ENCODE measurements at regions not wholly inside any gene's neighbourhood (a gene's known extent, or its start where the extent isn't known, plus 50 kb on each side); places are given as distances from the start of the nearest gene placed in this dataset.

DNA sequence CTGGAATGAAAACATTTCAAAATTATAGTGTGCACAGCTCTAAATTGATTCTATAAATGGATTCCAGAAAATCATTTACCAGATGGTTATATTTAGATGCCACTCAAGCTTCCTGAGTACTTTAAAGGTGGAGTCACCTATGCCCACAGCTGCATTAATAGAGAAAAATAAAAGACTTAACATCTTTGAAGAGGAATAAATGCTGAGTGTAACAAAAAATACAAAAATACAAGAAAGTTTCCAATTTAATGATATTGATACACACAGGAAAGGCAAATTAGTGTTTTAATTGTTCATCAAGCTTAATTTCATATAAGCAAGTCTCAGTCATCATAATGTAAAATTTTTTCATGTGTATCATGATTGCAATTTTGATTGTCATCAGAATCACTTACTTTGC, 89.5 kb upstream of the MANEA start:
- TF ChIP-seq POLR2AphosphoS5 (IDR thresholded peaks at IDR 0.05) (no peak), POLR2A (IDR thresholded peaks at IDR 0.05) (no peak), EP300 (IDR thresholded peaks at IDR 0.05) (no peak)
- TF ChIP-seq, protein P1, sequence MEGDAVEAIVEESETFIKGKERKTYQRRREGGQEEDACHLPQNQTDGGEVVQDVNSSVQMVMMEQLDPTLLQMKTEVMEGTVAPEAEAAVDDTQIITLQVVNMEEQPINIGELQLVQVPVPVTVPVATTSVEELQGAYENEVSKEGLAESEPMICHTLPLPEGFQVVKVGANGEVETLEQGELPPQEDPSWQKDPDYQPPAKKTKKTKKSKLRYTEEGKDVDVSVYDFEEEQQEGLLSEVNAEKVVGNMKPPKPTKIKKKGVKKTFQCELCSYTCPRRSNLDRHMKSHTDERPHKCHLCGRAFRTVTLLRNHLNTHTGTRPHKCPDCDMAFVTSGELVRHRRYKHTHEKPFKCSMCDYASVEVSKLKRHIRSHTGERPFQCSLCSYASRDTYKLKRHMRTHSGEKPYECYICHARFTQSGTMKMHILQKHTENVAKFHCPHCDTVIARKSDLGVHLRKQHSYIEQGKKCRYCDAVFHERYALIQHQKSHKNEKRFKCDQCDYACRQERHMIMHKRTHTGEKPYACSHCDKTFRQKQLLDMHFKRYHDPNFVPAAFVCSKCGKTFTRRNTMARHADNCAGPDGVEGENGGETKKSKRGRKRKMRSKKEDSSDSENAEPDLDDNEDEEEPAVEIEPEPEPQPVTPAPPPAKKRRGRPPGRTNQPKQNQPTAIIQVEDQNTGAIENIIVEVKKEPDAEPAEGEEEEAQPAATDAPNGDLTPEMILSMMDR (IDR thresholded peaks at IDR 0.05): no peak
- Histone ChIP-seq H3K36me3 (no peaks in the 10 kb centered on the region), H3K4me3 (no peak overlapping the region), H3K27ac (no peak overlapping the region), H3K27me3 (no peaks in the 10 kb centered on the region), H3K4me1 (no peaks in the 10 kb centered on the region), H3K9me3 (no peaks in the 10 kb centered on the region)
- no peak for DNase-seq (ENCODE audit: low spot score in 2 of 2)

DNA sequence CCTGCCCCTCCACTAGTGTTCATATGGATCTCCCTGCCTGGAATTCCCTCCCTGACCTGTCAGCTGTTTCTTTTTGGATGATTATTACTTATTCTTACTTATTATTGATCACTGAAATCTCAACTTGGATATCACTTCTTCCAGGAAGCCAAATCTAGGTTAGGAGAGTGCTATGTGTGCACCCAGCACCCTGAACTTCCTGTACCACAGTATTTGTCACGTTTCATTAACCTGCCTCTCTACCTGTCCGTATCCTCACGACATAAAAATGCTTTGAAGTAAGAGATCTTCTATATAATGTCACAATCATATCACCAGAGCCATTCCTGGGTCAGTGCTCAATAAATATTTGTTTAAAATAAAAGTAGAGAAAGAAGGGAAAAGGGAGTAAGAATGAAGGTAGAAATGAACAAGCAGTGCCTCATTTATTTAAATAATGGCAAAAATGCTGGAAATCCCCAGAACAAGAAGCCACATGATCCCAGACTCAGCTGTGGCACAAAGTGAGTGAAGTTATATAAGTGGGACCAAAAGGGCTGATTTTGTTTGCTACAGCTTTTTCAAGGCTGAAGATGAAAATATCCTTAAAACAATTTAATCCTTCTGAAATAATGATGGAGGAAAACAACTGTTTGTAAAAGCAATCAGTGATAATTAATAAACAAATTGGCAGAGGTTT, 88.0 kb upstream of the MANEA start:
- TF ChIP-seq POLR2AphosphoS5 (IDR thresholded peaks at IDR 0.05): no peak
- TF ChIP-seq POLR2A (IDR thresholded peaks at IDR 0.05): no peak
- TF ChIP-seq, protein P1 (IDR thresholded peaks at IDR 0.05): no peak
- no peak for TF ChIP-seq EP300 (IDR thresholded peaks at IDR 0.05)
- Histone ChIP-seq H3K4me1 (no peaks in the 10 kb centered on the region), H3K27ac (no peak overlapping the region), H3K27me3 (no peaks in the 10 kb centered on the region), H3K4me3 (no peak overlapping the region), H3K36me3 (no peaks in the 10 kb centered on the region), H3K9me3 (no peaks in the 10 kb centered on the region)
- 38% methylated on average over 3 of the region's 3 CpGs for WGBS
- no peak for DNase-seq (ENCODE audit: low spot score in 2 of 2)

DNA sequence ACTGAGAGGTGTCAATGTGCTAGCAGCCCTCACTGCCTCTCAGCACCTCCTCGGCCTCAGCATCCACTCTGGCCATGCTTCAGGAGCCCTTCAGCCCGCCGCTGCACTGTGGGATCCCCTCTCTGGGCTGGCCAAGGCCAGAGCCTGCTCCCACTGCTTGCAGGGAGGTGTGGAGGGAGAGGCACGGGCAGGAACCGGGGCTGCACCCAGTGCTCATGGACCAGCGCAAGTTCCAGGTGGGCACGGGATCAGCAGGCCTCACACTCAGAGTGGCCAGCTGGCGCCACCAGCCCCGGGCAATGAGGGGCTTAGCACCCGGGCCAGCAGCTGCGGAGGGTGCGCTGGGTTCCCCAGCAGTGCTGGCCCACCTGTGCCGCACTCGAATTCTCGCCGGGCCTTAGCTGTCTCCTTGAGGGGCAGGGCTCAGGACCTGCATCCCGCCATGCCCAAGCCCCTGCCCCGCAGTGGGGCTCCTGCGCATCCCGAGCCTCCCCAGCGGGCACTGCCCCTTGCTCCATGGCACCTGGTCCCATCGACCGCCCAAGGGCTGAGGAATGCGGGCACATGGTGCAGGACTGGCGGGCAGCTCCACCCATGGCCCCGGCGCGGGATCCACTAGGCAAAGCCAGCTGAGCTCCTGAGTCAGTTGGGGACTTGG, 80.4 kb upstream of the MANEA start:
- Histone ChIP-seq H3K4me3 (no peak overlapping the region), H3K9me3 (no peaks in the 10 kb centered on the region), H3K4me1 (no peaks in the 10 kb centered on the region), H3K27me3 (no peaks in the 10 kb centered on the region), H3K27ac (no peak overlapping the region), H3K36me3 (no peaks in the 10 kb centered on the region)
- WGBS: 94% methylated on average over 3 of the region's 28 CpGs
- DNase-seq (ENCODE audit: low spot score in 2 of 2): peak in 1 of 2 donors; percentile 77
- TF ChIP-seq EP300 (IDR thresholded peaks at IDR 0.05): no peak
- no peak for TF ChIP-seq POLR2AphosphoS5 (IDR thresholded peaks at IDR 0.05)
- TF ChIP-seq POLR2A (IDR thresholded peaks at IDR 0.05): no peak
- TF ChIP-seq, protein P1 (IDR thresholded peaks at IDR 0.05): no peak

DNA sequence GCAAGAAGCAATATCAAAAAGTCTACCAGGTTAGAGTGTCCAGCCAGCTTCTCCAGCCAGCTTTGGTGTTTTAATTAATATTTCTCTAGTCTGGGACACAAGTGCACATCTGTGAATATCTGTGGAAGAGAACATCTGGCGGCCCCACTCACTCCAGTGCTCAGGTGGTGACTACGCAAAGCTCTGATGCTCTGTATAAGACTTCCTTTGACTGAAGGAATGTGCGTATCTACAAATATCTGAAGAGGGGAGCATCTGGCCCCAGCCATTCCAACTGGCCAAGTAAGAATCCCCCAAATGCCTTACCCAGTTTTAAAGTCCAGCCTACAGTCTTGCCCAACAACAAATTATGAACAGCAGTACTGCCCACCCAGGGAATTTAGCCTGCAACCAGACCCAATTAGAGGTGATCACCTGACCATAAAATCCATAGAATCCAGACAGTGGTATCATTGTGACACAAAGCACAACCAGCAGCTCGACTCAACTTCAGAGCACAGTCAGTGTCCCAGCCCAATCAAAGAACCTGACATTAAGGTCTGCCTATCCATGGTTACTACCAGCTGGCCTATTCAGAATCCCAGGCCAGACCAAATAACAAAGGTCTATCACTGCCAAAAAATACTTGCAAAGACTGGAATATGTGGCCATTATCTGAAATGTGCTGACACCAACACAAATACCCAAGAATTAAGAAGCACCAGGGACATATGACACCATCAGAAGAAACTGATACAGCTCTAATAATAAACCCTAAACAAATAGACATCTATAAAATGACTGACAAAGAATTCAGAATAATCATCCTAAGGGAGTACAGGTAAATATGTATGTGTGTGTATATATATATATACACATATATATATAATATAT, 76.1 kb upstream of the MANEA start:
- no peak overlapping the region for H3K27ac ChIP-seq
- peaks cover 14% of the 10 kb centered on the region for H3K9me3 ChIP-seq
- H3K4me3 ChIP-seq: no peak overlapping the region
- H3K27me3 ChIP-seq: no peaks in the 10 kb centered on the region
- TF ChIP-seq POLR2AphosphoS5 (IDR thresholded peaks at IDR 0.05): no peak
- TF ChIP-seq POLR2A (IDR thresholded peaks at IDR 0.05): no peak
- TF ChIP-seq, protein P1 (IDR thresholded peaks at IDR 0.05): no peak
- no peak for TF ChIP-seq EP300 (IDR thresholded peaks at IDR 0.05)
- 89% methylated on average over 4 of the region's 4 CpGs for WGBS
- H3K4me1 ChIP-seq: no peaks in the 10 kb centered on the region
- no peak for DNase-seq (ENCODE audit: low spot score in 2 of 2)
- H3K36me3 ChIP-seq: no peaks in the 10 kb centered on the region

DNA sequence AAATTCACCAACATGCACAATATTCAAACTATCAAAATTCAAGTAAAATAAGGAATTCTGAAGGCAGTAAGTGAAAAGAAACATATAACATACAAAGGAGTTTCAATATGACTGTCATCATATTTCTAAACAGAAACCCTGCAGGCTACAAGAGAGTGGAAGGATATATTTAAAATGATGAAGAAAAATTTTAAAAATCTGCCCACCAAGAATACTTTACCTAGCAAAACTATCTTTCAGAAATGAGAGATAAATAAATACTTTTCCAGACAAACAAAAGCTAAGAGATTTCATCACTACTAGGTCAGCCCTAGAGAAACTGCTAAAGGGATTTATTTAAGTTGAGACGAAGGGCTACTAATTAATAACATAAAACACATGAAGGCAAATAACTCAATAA, 73.8 kb upstream of the MANEA start:
- Histone ChIP-seq H3K4me3 (no peak overlapping the region), H3K9me3 (peaks cover 14% of the 10 kb centered on the region), H3K36me3 (no peaks in the 10 kb centered on the region), H3K4me1 (no peaks in the 10 kb centered on the region), H3K27me3 (no peaks in the 10 kb centered on the region), H3K27ac (no peak overlapping the region)
- TF ChIP-seq, protein P1 (IDR thresholded peaks at IDR 0.05): no peak
- TF ChIP-seq POLR2AphosphoS5 (IDR thresholded peaks at IDR 0.05) (no peak), EP300 (IDR thresholded peaks at IDR 0.05) (no peak), POLR2A (IDR thresholded peaks at IDR 0.05) (no peak)
- 91% methylated on average over 1 of the region's 1 CpG for WGBS
- DNase-seq (ENCODE audit: low spot score in 2 of 2): no peak

Measured in suprapubic skin (tissue), 4 donors.